Cerebellar nuclear complex (tissue), 1 donor: ENCODE measurements at regions not wholly inside any gene's neighbourhood (a gene's known extent, or its start where the extent isn't known, plus 50 kb on each side); places are given as distances from the start of the nearest gene placed in this dataset.

Experiments used
- DNase-seq, 2 experiments: peaks; one replicate each; lab custom pipeline; 2025; lab: John Stamatoyannopoulos, UW

GRCh38 chr7:79714081-79714480, 260.6 kb upstream of the MAGI2 start:
- no peak for DNase-seq

GRCh38 chr7:79713276-79713675, 259.8 kb upstream of the MAGI2 start:
- no peak for DNase-seq

- no peak for DNase-seq
These were observed 258.2 kb upstream of the MAGI2 start for GRCh38 chr7:79711660-79712059.

- DNase-seq = no peak
These were observed 256.3 kb upstream of the MAGI2 start for GRCh38 chr7:79709574-79710409.

GRCh38 chr7:79702116-79702515, 248.6 kb upstream of the MAGI2 start:
- DNase-seq = no peak

GRCh38 chr7:79692015-79692414, 238.5 kb upstream of the MAGI2 start:
- DNase-seq = no peak

- DNase-seq = no peak
These were observed 237.6 kb upstream of the MAGI2 start for GRCh38 chr7:79691074-79691473.

- no peak for DNase-seq
These were observed 230.9 kb upstream of the MAGI2 start for GRCh38 chr7:79684384-79684783.

- DNase-seq = no peak
These were observed 230.4 kb upstream of the MAGI2 start for GRCh38 chr7:79683916-79684315.

GRCh38 chr7:79683185-79683890, 229.9 kb upstream of the MAGI2 start:
- DNase-seq = no peak

- no peak for DNase-seq
These were observed 228.0 kb upstream of the MAGI2 start for GRCh38 chr7:79681454-79681853.

GRCh38 chr7:79673969-79674368, 220.5 kb upstream of the MAGI2 start:
- no peak for DNase-seq

GRCh38 chr7:79673421-79673820, 220.0 kb upstream of the MAGI2 start:
- DNase-seq = no peak

GRCh38 chr7:79668292-79668691, 214.8 kb upstream of the MAGI2 start:
- no peak for DNase-seq

- DNase-seq = no peak
These were observed 213.0 kb upstream of the MAGI2 start for GRCh38 chr7:79666472-79666871.

- DNase-seq = no peak
These were observed 211.6 kb upstream of the MAGI2 start for GRCh38 chr7:79664884-79665676.

GRCh38 chr7:79658304-79658703, 204.8 kb upstream of the MAGI2 start:
- no peak for DNase-seq

- DNase-seq = no peak
These were observed 199.7 kb upstream of the MAGI2 start for GRCh38 chr7:79653136-79653631.

- no peak for DNase-seq
These were observed 199.2 kb upstream of the MAGI2 start for GRCh38 chr7:79652619-79653018.

GRCh38 chr7:79647711-79648110, 194.2 kb upstream of the MAGI2 start:
- DNase-seq = no peak

- no peak for DNase-seq
These were observed 192.8 kb upstream of the MAGI2 start for GRCh38 chr7:79646278-79646677.

- no peak for DNase-seq
These were observed 183.4 kb upstream of the MAGI2 start for GRCh38 chr7:79636849-79637248.
